ENCODE measurements at regions not wholly inside any gene's neighbourhood (a gene's known extent, or its start where the extent isn't known, plus 50 kb on each side); places are given as distances from the start of the nearest gene placed in this dataset.
"Not testable (repeated sequence)": the region's sequence is repeated elsewhere in the genome, so short reads cannot be mapped to it uniquely, and the experiment has no call there.

GRCh38 chr7:13024121-13024674 lies 336.8 kb downstream of the ARL4A start (continued):
- TF ChIP-seq REST (IDR thresholded peaks at IDR 0.05; ENCODE audit: unreplicated experiment) (no peak), NANOG (IDR thresholded peaks at IDR 0.05; ENCODE audit: borderline replicate concordance) (no peak)

- H3K4me1 Mint-ChIP-seq, result peaks cover 12% of the 10 kb centered on the region
These were observed 337.6 kb downstream of the ARL4A start for GRCh38 chr7:13025043-13025442.

GRCh38 chr7:13027321-13027720 lies 339.9 kb downstream of the ARL4A start:
- H3K4me1 Mint-ChIP-seq, result peaks cover 12% of the 10 kb centered on the region
- TF ChIP-seq EZH2 (IDR thresholded peaks at IDR 0.05; ENCODE audit: low read depth, unreplicated experiment), result no peak
- TF ChIP-seq ZNF331 (CRISPR knock-in tag; IDR thresholded peaks at IDR 0.05; ENCODE audit: low read depth), result no peak
- no peak for TF ChIP-seq STAT1 (IDR thresholded peaks at IDR 0.05; ENCODE audit: unreplicated experiment)
- no peak for TF ChIP-seq ZNF462 (CRISPR knock-in tag; IDR thresholded peaks at IDR 0.05)
- TF ChIP-seq ETS1 (IDR thresholded peaks at IDR 0.05), result no peak
- no peak for TF ChIP-seq JUNB (IDR thresholded peaks at IDR 0.05; ENCODE audit: unreplicated experiment)
- TF ChIP-seq CREB1 (CRISPR knock-in tag; IDR thresholded peaks at IDR 0.05; ENCODE audit: low read depth), result no peak
- TF ChIP-seq EZH2phosphoT487 (IDR thresholded peaks at IDR 0.05; ENCODE audit: unreplicated experiment), result no peak
- Histone ChIP-seq H3K27me3 (ENCODE audit: insufficient read depth) (no peaks in the 10 kb centered on the region), H2AFZ (no peak overlapping the region), H3K4me1 (ENCODE audit: insufficient read depth) (peaks cover 9% of the 10 kb centered on the region; the same call in 1 of the 2 replicates), H3K36me3 (ENCODE audit: insufficient read depth) (no peaks in the 10 kb centered on the region), H3K79me2 (replicated peaks; ENCODE audit: insufficient read depth) (no peaks in the 10 kb centered on the region), H3K9me2 (ENCODE audit: insufficient read depth) (no peaks in the 10 kb centered on the region), H3K4me2 (no peak overlapping the region), H4K20me1 (replicated peaks; ENCODE audit: insufficient read depth) (no peaks in the 10 kb centered on the region), H3K27ac (ENCODE audit: low read depth) (no peak overlapping the region), H3F3A (replicated peaks; ENCODE audit: low read depth) (no peaks in the 10 kb centered on the region), H3K4me3 (no peak overlapping the region)
- no peak overlapping the region for H3K4me3 Mint-ChIP-seq
- no peak for DNase-seq (ENCODE audit: low spot score)
- H3K36me3 Mint-ChIP-seq (ENCODE audit: low read depth), result no peaks in the 10 kb centered on the region; the same call in 2 of the 3 replicates
- no peak for ATAC-seq
- H3K27me3 Mint-ChIP-seq (ENCODE audit: insufficient read depth, low read depth, poor library complexity), result no peaks in the 10 kb centered on the region
- peaks cover 7% of the 10 kb centered on the region; the same call in 1 of the 3 replicates for H3K9me3 Mint-ChIP-seq
- no peak overlapping the region for H3K27ac Mint-ChIP-seq

More at GRCh38 chr7:13025043-13025442, 337.6 kb downstream of the ARL4A start:
- not testable (repeated sequence) for DNase-seq (ENCODE audit: low spot score); H3F3A ChIP-seq (replicated peaks; ENCODE audit: low read depth); H4K20me1 ChIP-seq (replicated peaks; ENCODE audit: insufficient read depth); ATAC-seq; H3K36me3 ChIP-seq (ENCODE audit: insufficient read depth); H3K27me3 Mint-ChIP-seq (ENCODE audit: insufficient read depth, low read depth, poor library complexity); H2AFZ ChIP-seq; H3K9me3 Mint-ChIP-seq; H3K27me3 ChIP-seq (ENCODE audit: insufficient read depth); H3K9me2 ChIP-seq (ENCODE audit: insufficient read depth); H3K79me2 ChIP-seq (replicated peaks; ENCODE audit: insufficient read depth); H3K4me2 ChIP-seq; H3K36me3 Mint-ChIP-seq (ENCODE audit: low read depth); H3K27ac ChIP-seq (ENCODE audit: low read depth); H3K4me3 ChIP-seq; H3K4me3 Mint-ChIP-seq; H3K27ac Mint-ChIP-seq
- H3K4me1 ChIP-seq (ENCODE audit: insufficient read depth), result peaks cover 14% of the 10 kb centered on the region

Measured in GM23338 (cell line).